HepG2 (cell line): ENCODE measurements at regions not wholly inside any gene's neighbourhood (a gene's known extent, or its start where the extent isn't known, plus 50 kb on each side); places are given as distances from the start of the nearest gene placed in this dataset.

Experiments used
- ATAC-seq: fragments of 200-7000 bp; cut with Tn5 transposase; 3 replicates; pipeline ENCODE4 v1.9.1; 2020; ENCODE audit warnings: mild to moderate bottlenecking, moderate library complexity
- BruUV-seq: library from RNA; stranded (reverse); fragments of 400-500 nt; replicated peaks from 2 replicates; lab custom pipeline; 2021; lab: Mats Ljungman, UMichigan
- CTCF ChIA-PET: fragments of 300-600 bp; formaldehyde crosslinking; extraction: SDS; loops from one replicate; lab custom pipeline; 2021; ENCODE audit warnings: low total read pairs, inconsistent platforms, low intra/inter-chr PET ratio; lab: Yijun Ruan, JAX
- POLR2A ChIA-PET: fragments of 350-600 bp; sonication (Branson Sonifier 250); formaldehyde crosslinking; loops from one replicate; lab custom pipeline; 2020; ENCODE audit warnings: antibody characterized with exemption, inconsistent platforms; lab: Yijun Ruan, JAX
- DNase-seq: peaks from one replicate; pipeline ENCODE4 v3.0.0-alpha.2; 2015; ENCODE audit warnings: low spot score
- FAIRE-seq: peaks from 3 replicates; lab custom pipeline; 2011; peaks lifted over from hg19 to GRCh38; lab: Jason Lieb, UNC
- H2AFZ ChIP-seq: one replicate; pipeline ENCODE4 v1.6.1; 2011; ENCODE audit warnings: low read length, inconsistent platforms
- H3K27ac ChIP-seq: fragments of 300-600 bp; 3 replicates; pipeline ENCODE4 v1.8.0; 2011; ENCODE audit warnings: mixed run types, mild to moderate bottlenecking, mixed read lengths, low read length, inconsistent platforms; ENCODE audit not compliant: insufficient read depth; ENCODE audit errors: extremely low read length
- H3K27me3 ChIP-seq, 2 experiments: fragments of 200-600 bp in 1 of 2; 2 replicates in 1 of 2; 3 replicates in 1 of 2; pipeline versions ENCODE4 v1.6.0 to v1.8.0; 2011; ENCODE audit warnings: low read length in 2 of 2, mild to moderate bottlenecking in 2 of 2, moderate library complexity in 2 of 2, inconsistent platforms in 1 of 2; ENCODE audit not compliant: insufficient read depth in 2 of 2, control insufficient read depth in 1 of 2
- H3K36me3 ChIP-seq, 2 experiments: fragments of 200-600 bp in 1 of 2; replicated peaks in 1 of 2; 2 replicates in 1 of 2; 3 replicates in 1 of 2; pipeline versions ENCODE4 v1.5.1 to v1.8.0; 2011; ENCODE audit warnings: low read length in 2 of 2, inconsistent platforms in 1 of 2; ENCODE audit not compliant: insufficient read depth in 2 of 2, control insufficient read depth in 1 of 2
- H3K4me1 ChIP-seq: 2 replicates; pipeline ENCODE4 v1.5.1; 2012; ENCODE audit warnings: low read length, inconsistent platforms; ENCODE audit not compliant: insufficient read depth
- H3K4me2 ChIP-seq: 2 replicates; pipeline ENCODE4 v1.6.0; 2011; ENCODE audit warnings: low read depth, low read length, inconsistent platforms
- H3K4me3 ChIP-seq, 3 experiments: fragments of 200-600 bp in 1 of 3; sonication (generic), shearing (Covaris generic) in 1 of 3; replicated peaks in 1 of 3; 2 replicates each; pipeline ENCODE4 v1.5.1; 2011 to 2016; ENCODE audit warnings: low read length in 3 of 3, inconsistent platforms in 2 of 3, low read depth in 2 of 3, mild to moderate bottlenecking in 2 of 3, control low read depth in 1 of 3, mixed read lengths in 1 of 3; ENCODE audit not compliant: insufficient read depth in 1 of 3
- H3K79me2 ChIP-seq: one replicate; pipeline ENCODE4 v1.6.1; 2011; ENCODE audit warnings: low read length, inconsistent platforms; ENCODE audit not compliant: insufficient read depth
- H3K9ac ChIP-seq: 2 replicates; pipeline ENCODE4 v1.6.0; 2011; ENCODE audit warnings: mild to moderate bottlenecking, low read depth, low read length, inconsistent platforms; ENCODE audit not compliant: insufficient read depth
- H3K9me3 ChIP-seq: 2 replicates; pipeline ENCODE4 v1.5.1; 2012; ENCODE audit warnings: mild to moderate bottlenecking, low read length
- H4K20me1 ChIP-seq: 2 replicates; pipeline ENCODE4 v1.6.0; 2011; ENCODE audit warnings: inconsistent platforms, mild to moderate bottlenecking, low read length, moderate library complexity; ENCODE audit not compliant: insufficient read depth
- ADNP ChIP-seq: sonication (generic); formaldehyde crosslinking; IDR thresholded peaks from 2 replicates; pipeline ENCODE4 v1.4.0; 2020; ENCODE audit warnings: missing genetic modification reagents
- CEBPB ChIP-seq: IDR thresholded peaks from 2 replicates; pipeline ENCODE4 v1.6.1; 2011; ENCODE audit warnings: low read depth, low read length, improper control_type of control experiment, borderline replicate concordance
- MAFF ChIP-seq: IDR thresholded peaks from 2 replicates; pipeline ENCODE4 v1.6.1; 2011; ENCODE audit warnings: low read depth, low read length, improper control_type of control experiment
- MAFK ChIP-seq, 2 experiments: IDR thresholded peaks in 1 of 2; conservative IDR thresholded peaks in 1 of 2; 2 replicates each; pipeline ENCODE4 v1.6.1; 2011; ENCODE audit warnings: improper control_type of control experiment in 2 of 2, low read length in 2 of 2
- RFX1 ChIP-seq: fragments of 450-650 bp; IDR thresholded peaks from 2 replicates; pipeline ENCODE4 v1.6.1; 2017
- ZKSCAN8 ChIP-seq: IDR thresholded peaks from 2 replicates; pipeline ENCODE4 v1.6.1; 2016; ENCODE audit warnings: borderline replicate concordance, missing genetic modification reagents, missing compliant biosample characterization
- WGBS: methylation state at CpG from one replicate; pipeline ENCODE4 v1.1.6; 2017; ENCODE audit warnings: low lambda C conversion rate; 5-methylcytosine and 5-hydroxymethylcytosine counted together
- in situ Hi-C: cut with HindIII; loops from 2 replicates; pipeline ENCODE4 v1.10.0; 2017; ENCODE audit warnings: low pct_unique_long_range_greater_than_20kb; ENCODE audit not compliant: extremely low pct_ligation_motif_present
- intact Hi-C: fragments of 100-400 bp; cut with micrococcal nuclease; formaldehyde crosslinking; loops from one replicate; pipeline ENCODE4 v1.10.0; 2022; ENCODE audit not compliant: unreplicated experiment

- FAIRE-seq: no peak
- no peak for DNase-seq
- Histone ChIP-seq H3K9ac (no peak overlapping the region), H4K20me1 (no peaks in the 10 kb centered on the region), H3K4me2 (no peak overlapping the region), H3K27ac (no peak overlapping the region), H3K36me3 (no peaks in the 10 kb centered on the region), H3K4me3 (no peak overlapping the region), H3K4me1 (no peaks in the 10 kb centered on the region), H2AFZ (no peak overlapping the region), H3K9me3 (no peaks in the 10 kb centered on the region), H3K79me2 (no peaks in the 10 kb centered on the region), H3K27me3 (no peaks in the 10 kb centered on the region)
- CTCF ChIA-PET: no interaction called here
- no TSS peak for BruUV-seq
- WGBS: 15% methylated on average over 3 of the region's 3 CpGs
- in situ Hi-C loops (no loop called here), intact Hi-C loops (no loop called here)
- ATAC-seq: no peak
- 0 out of 2 replicates have a peak, but pooled peaks have one; percentile 13 for TF ChIP-seq CEBPB
- TF ChIP-seq RFX1: no peak
- TF ChIP-seq ADNP (CRISPR knock-in tag): no peak
- POLR2A ChIA-PET: no interaction called here
These were observed 710.4 kb upstream of the PIK3C3 start for GRCh38 chr18:41244591-41245037.

DNA sequence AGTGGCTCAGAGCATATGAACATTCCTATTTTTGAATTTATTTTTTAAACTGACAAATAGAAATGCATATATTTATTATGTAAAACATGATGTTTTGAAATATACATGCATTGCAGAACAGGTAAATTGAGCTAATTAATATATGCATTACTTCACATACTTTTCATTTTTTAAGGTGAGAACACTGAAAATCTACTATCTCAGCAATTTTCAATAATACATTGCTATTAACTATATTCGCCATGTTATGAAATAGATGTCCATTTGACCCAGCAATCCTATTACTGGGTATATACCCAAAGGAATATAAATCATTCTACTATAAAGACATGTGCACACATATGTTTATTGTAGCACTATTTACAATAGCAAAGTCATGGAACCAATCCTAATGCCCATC lies 717.7 kb upstream of the PIK3C3 start:
- H3K4me3 ChIP-seq: no peak overlapping the region
- ChIA-PET POLR2A (no interaction called here), CTCF (no interaction called here)
- ATAC-seq (no peak), FAIRE-seq (no peak), DNase-seq (no peak)
- H3K36me3 ChIP-seq: no peaks in the 10 kb centered on the region
- intact Hi-C loops: no loop called here
- no TSS peak for BruUV-seq
- in situ Hi-C loops: no loop called here
- no peaks in the 10 kb centered on the region for H4K20me1 ChIP-seq
- H3K4me2 ChIP-seq: no peak overlapping the region
- no peak overlapping the region for H3K27ac ChIP-seq
- no peaks in the 10 kb centered on the region for H3K27me3 ChIP-seq
- no peaks in the 10 kb centered on the region for H3K9me3 ChIP-seq
- H3K9ac ChIP-seq: no peak overlapping the region
- no peaks in the 10 kb centered on the region for H3K4me1 ChIP-seq
- no peak overlapping the region for H2AFZ ChIP-seq
- TF ChIP-seq MAFF (0 out of 2 replicates have a peak, but pooled peaks have one; percentile 27), MAFK (conservative IDR thresholded peaks at IDR 0.05 in 1 of 2, IDR thresholded peaks at IDR 0.05 in 1 of 2; ENCODE audit: low read length in 2 of 2) (peak; percentile 40 to 68; a peak in 3 of 4 replicates), ZKSCAN8 (no peak)
- 3% methylated on average over 1 of the region's 1 CpG for WGBS
- no peaks in the 10 kb centered on the region for H3K79me2 ChIP-seq
